ENCODE measurements at regions not wholly inside any gene's neighbourhood (a gene's known extent, or its start where the extent isn't known, plus 50 kb on each side); places are given as distances from the start of the nearest gene placed in this dataset.

DNA sequence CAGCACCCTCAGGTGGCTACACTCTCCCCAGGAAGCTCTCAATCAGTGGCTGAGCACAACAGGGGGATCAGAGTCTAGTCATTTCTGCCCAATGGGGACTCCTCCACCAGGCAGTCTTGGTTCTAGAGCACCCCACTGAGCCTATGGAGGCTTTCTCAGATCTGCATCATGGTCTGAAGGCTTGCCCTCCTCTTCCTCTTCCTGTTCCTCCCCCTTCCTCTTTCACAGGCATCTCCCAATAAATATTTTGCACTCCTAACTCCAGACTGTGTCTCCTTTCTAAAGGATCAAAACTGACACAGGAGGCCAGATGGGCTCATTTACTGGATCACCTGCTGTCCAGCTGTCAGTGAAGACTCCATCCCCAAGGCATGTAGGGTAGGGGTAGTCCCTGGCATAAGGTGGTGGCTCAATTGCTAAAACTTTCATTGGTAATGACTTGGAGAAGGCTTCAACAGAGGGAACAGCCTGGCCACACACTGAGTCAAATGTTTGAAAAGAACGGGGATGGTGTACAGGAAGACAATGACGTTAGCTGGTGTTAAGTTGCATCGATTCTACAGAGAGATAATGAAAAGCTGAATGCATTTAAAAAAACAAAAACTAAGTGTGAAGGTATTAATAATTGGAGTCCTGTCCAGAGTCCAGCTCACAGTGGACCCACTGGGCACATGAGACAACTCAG, 84.2 kb upstream of the SLC2A1 start:
- TF ChIP-seq POLR2A (IDR thresholded peaks at IDR 0.05; ENCODE audit: low read length) (no peak), GATA1 (IDR thresholded peaks at IDR 0.05; ENCODE audit: low read depth, low read length) (no peak)
- no peak for DNase-seq

- TF ChIP-seq GATA1 (IDR thresholded peaks at IDR 0.05; ENCODE audit: low read depth, low read length) (no peak), POLR2A (IDR thresholded peaks at IDR 0.05; ENCODE audit: low read length) (no peak)
- no peak for DNase-seq
These were observed 83.5 kb upstream of the SLC2A1 start for GRCh38 chr1:43042127-43042526.

GRCh38 chr1:43041591-43041990, 82.9 kb upstream of the SLC2A1 start:
- no peak for DNase-seq
- TF ChIP-seq POLR2A (IDR thresholded peaks at IDR 0.05; ENCODE audit: low read length) (no peak), GATA1 (IDR thresholded peaks at IDR 0.05; ENCODE audit: low read depth, low read length) (no peak)

- DNase-seq: no peak
- TF ChIP-seq POLR2A (IDR thresholded peaks at IDR 0.05; ENCODE audit: low read length): no peak
- no peak for TF ChIP-seq GATA1 (IDR thresholded peaks at IDR 0.05; ENCODE audit: low read depth, low read length)
These were observed 80.8 kb upstream of the SLC2A1 start for GRCh38 chr1:43039228-43040055.

GRCh38 chr1:43038232-43038935, 79.7 kb upstream of the SLC2A1 start:
- no peak for DNase-seq
- no peak for TF ChIP-seq GATA1 (IDR thresholded peaks at IDR 0.05; ENCODE audit: low read depth, low read length)
- no peak for TF ChIP-seq POLR2A (IDR thresholded peaks at IDR 0.05; ENCODE audit: low read length)

GRCh38 chr1:43037466-43037865, 78.8 kb upstream of the SLC2A1 start:
- TF ChIP-seq GATA1 (IDR thresholded peaks at IDR 0.05; ENCODE audit: low read depth, low read length) (no peak), POLR2A (IDR thresholded peaks at IDR 0.05; ENCODE audit: low read length) (no peak)
- no peak for DNase-seq

- no peak for TF ChIP-seq GATA1 (IDR thresholded peaks at IDR 0.05; ENCODE audit: low read depth, low read length)
- no peak for TF ChIP-seq POLR2A (IDR thresholded peaks at IDR 0.05; ENCODE audit: low read length)
- no peak for DNase-seq
These were observed 78.3 kb upstream of the SLC2A1 start for GRCh38 chr1:43036932-43037331.

- DNase-seq: no peak
- no peak for TF ChIP-seq POLR2A (IDR thresholded peaks at IDR 0.05; ENCODE audit: low read length)
- no peak for TF ChIP-seq GATA1 (IDR thresholded peaks at IDR 0.05; ENCODE audit: low read depth, low read length)
These were observed 77.4 kb upstream of the SLC2A1 start for GRCh38 chr1:43035821-43036741.

- TF ChIP-seq GATA1 (IDR thresholded peaks at IDR 0.05; ENCODE audit: low read depth, low read length) (no peak), POLR2A (IDR thresholded peaks at IDR 0.05; ENCODE audit: low read length) (no peak)
- no peak for DNase-seq
These were observed 76.1 kb upstream of the SLC2A1 start for GRCh38 chr1:43034778-43035177.

DNA sequence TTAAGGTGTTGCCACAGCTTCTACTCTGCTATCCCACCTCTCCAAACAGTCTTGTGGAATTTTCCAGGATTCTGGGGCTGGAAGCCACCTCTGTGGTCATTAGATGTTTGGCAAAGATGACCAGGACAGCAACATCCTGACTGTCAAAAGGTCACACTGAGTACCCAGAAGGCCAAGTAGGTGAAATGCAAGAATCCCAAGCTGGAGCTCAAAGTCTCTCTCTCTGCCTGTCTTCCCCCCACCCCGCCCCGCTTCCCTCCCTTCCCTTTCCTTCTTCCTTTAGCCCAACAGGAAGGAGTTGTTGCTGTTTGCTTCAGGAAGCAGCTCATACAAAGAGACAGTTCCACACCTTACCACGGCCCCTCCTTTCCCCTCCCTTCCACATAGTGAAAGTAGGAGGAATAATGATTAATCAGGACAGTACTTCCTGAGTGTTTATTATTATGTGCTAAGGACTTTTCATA, 75.6 kb upstream of the SLC2A1 start:
- no peak for TF ChIP-seq GATA1 (IDR thresholded peaks at IDR 0.05; ENCODE audit: low read depth, low read length)
- TF ChIP-seq POLR2A (IDR thresholded peaks at IDR 0.05; ENCODE audit: low read length): no peak
- DNase-seq: no peak

DNA sequence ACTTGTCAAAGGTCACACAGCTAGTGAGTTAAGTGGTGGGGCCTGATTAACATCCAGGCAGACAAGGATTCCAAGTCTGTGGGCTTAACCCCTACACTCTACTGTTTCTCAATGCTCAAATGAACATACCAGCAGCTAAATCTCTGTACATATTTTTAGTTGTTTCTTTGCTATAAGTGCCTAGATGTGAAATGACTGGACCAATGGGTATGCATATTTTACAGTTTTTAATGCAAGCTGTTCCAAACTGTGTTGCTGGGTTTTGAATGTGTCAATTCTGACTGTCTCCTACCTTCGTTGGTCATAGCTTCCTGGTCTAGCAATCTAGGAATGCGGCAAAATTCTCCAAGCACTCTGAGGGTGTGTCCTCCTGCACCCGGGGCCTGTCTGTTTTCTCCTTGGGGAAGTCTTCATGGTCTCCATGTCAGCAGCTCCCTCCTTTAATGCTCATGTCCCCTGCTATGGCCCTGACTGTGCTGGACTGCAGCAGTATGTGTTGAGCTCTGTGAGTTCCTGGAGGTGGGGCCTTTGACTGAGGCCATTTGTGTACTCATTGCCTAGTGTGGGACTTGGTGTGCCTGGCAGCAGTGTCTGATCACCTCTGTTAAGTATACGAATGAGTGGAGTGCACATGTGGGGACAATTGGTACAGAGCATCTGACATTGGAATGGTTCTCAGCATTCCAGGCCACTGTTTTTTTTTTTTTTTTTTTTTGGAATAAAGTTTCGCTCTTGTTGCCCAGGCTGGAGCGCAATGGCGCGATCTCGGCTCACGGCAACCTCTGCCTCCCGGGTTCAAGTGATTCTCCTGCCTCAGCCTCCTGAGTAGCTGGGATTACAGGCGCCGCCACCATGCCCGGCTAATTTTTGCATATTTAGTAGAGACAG, 72.9 kb upstream of the SLC2A1 start:
- no peak for DNase-seq
- TF ChIP-seq GATA1 (IDR thresholded peaks at IDR 0.05; ENCODE audit: low read depth, low read length): no peak
- no peak for TF ChIP-seq POLR2A (IDR thresholded peaks at IDR 0.05; ENCODE audit: low read length)

DNA sequence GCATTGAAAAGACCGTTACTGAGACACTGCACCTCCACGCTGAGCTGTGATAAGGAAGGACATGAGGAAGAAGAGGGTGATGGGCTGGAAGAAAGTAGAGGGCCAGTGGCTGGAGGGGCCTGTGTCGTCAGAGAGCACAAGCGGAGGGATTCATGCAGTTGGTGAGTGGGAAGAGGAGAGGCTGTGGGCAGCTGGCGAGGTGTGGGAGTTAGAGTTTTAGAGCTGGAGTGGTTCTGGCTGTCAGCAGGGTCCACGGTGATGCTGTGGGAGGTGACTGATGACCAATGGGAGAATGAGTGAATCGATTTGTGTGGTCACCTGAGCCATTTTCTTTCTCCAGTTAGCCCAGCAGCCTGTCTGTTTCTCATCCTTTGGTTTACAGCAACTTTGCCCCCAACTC, 66.2 kb upstream of the SLC2A1 start:
- TF ChIP-seq POLR2A (IDR thresholded peaks at IDR 0.05; ENCODE audit: low read length): no peak
- TF ChIP-seq GATA1 (IDR thresholded peaks at IDR 0.05; ENCODE audit: low read depth, low read length): no peak
- DNase-seq: no peak
